PFSK-1 (cell line): ENCODE measurements at regions not wholly inside any gene's neighbourhood (a gene's known extent, or its start where the extent isn't known, plus 50 kb on each side); places are given as distances from the start of the nearest gene placed in this dataset.

Source experiments
- FOXP2 ChIP-seq: optimal IDR thresholded peaks from 2 replicates; pipeline ENCODE3; 2011; ENCODE audit warnings: borderline replicate concordance, control low read depth, inconsistent platforms; ENCODE audit not compliant: insufficient read depth; ENCODE audit errors: extremely low read length, extremely low read depth
- POLR2AphosphoS5 ChIP-seq: IDR thresholded peaks from 2 replicates; pipeline ENCODE4 v1.6.1; 2012; ENCODE audit warnings: low read depth, mild to moderate bottlenecking, control low read depth, low read length, moderate library complexity
- REST ChIP-seq, 2 experiments: IDR thresholded peaks; 2 replicates each; pipeline versions ENCODE4 v1.6.1 to v1.8.0; 2011 to 2012; ENCODE audit warnings: low read depth in 2 of 2, low read length in 2 of 2, control low read depth in 1 of 2, inconsistent platforms in 1 of 2, mild to moderate bottlenecking in 1 of 2, moderate library complexity in 1 of 2; ENCODE audit not compliant: insufficient read depth in 1 of 2
- SIN3A ChIP-seq: IDR thresholded peaks from 2 replicates; pipeline ENCODE4 v1.6.1; 2012; ENCODE audit warnings: mild to moderate bottlenecking, low read length, moderate library complexity, borderline replicate concordance; ENCODE audit not compliant: insufficient read depth
- TAF1 ChIP-seq: IDR thresholded peaks from 2 replicates; pipeline ENCODE4 v1.6.1; 2012; ENCODE audit warnings: low read length, control low read depth, borderline replicate concordance; ENCODE audit not compliant: insufficient read depth

- no peak for TF ChIP-seq POLR2AphosphoS5
- no peak for TF ChIP-seq SIN3A
- no peak for TF ChIP-seq TAF1
- no peak for TF ChIP-seq REST (IDR thresholded peaks at IDR 0.05; ENCODE audit: insufficient read depth in 1 of 2, low read depth in 2 of 2, low read length in 2 of 2)
- no peak for TF ChIP-seq FOXP2
Observed at GRCh38 chr4:123501733-123502132, 105.1 kb downstream of the SPRY1 start.

- TF ChIP-seq REST (IDR thresholded peaks at IDR 0.05; ENCODE audit: insufficient read depth in 1 of 2, low read depth in 2 of 2, low read length in 2 of 2) (no peak), TAF1 (no peak), FOXP2 (no peak), POLR2AphosphoS5 (no peak), SIN3A (no peak)
Observed at GRCh38 chr4:123503698-123504363, 107.2 kb downstream of the SPRY1 start.

GRCh38 chr4:123505095-123506010 lies 108.8 kb downstream of the SPRY1 start:
- 0 out of 4 replicates have a peak, but pooled peaks of 1 of the 2 experiments have one; percentile 35 for TF ChIP-seq REST (IDR thresholded peaks at IDR 0.05; ENCODE audit: insufficient read depth in 1 of 2, low read depth in 2 of 2, low read length in 2 of 2)
- TF ChIP-seq TAF1: no peak
- no peak for TF ChIP-seq SIN3A
- TF ChIP-seq POLR2AphosphoS5: no peak
- TF ChIP-seq FOXP2: peak; percentile 62

- no peak for TF ChIP-seq SIN3A
- no peak for TF ChIP-seq REST (IDR thresholded peaks at IDR 0.05; ENCODE audit: insufficient read depth in 1 of 2, low read depth in 2 of 2, low read length in 2 of 2)
- TF ChIP-seq TAF1: no peak
- no peak for TF ChIP-seq POLR2AphosphoS5
- TF ChIP-seq FOXP2: no peak
Observed at GRCh38 chr4:123506011-123506695, 109.6 kb downstream of the SPRY1 start.
